ENCODE measurements at regions not wholly inside any gene's neighbourhood (a gene's known extent, or its start where the extent isn't known, plus 50 kb on each side); places are given as distances from the start of the nearest gene placed in this dataset.

DNA sequence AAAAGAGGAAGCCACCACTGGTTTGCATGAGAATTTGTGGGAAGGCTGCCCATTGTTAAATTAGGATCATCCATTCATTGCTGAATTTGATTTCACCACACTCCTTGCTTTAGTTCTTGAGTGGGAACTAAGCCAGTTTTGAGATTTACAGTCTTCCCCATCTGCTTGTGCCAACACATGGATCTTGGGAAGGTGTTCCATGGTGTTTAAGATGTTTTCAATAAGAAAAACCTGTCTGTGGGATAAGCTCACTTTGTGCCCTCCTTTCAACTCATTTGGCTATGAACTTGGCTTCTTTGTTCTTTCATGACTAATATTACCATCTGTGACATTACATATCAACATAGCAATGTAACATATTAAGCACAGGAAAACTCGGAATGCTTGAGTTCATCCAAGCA, 73.2 kb downstream of the INHBA start:
- TF ChIP-seq ASH2L (IDR thresholded peaks at IDR 0.05; ENCODE audit: low read length) (no peak), TAF1 (IDR thresholded peaks at IDR 0.05; ENCODE audit: low read depth, low read length) (no peak), POLR2AphosphoS5 (IDR thresholded peaks at IDR 0.05; ENCODE audit: low read depth, low read length) (no peak), SP1 (IDR thresholded peaks at IDR 0.05; ENCODE audit: low read depth, low read length) (no peak), POLR2A (IDR thresholded peaks at IDR 0.05; ENCODE audit: control extremely low read depth in 1 of 2, low read depth in 2 of 2, low read length in 2 of 2) (no peak), RXRA (IDR thresholded peaks at IDR 0.05; ENCODE audit: insufficient read depth, low read depth, low read length) (no peak), GTF2F1 (IDR thresholded peaks at IDR 0.05; ENCODE audit: borderline replicate concordance, low read depth, low read length) (no peak), KDM1A (IDR thresholded peaks at IDR 0.05; ENCODE audit: borderline replicate concordance, low read length) (no peak), SP2 (IDR thresholded peaks at IDR 0.05; ENCODE audit: low read length) (no peak), EZH2 (IDR thresholded peaks at IDR 0.05; ENCODE audit: low read depth, low read length, severe bottlenecking) (no peak), EP300 (IDR thresholded peaks at IDR 0.05; ENCODE audit: borderline replicate concordance in 1 of 2, low read depth in 2 of 2, low read length in 2 of 2) (no peak)
- TF ChIP-seq, protein P1, sequence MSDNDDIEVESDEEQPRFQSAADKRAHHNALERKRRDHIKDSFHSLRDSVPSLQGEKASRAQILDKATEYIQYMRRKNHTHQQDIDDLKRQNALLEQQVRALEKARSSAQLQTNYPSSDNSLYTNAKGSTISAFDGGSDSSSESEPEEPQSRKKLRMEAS (IDR thresholded peaks at IDR 0.05): no peak
- TF ChIP-seq, protein P2, sequence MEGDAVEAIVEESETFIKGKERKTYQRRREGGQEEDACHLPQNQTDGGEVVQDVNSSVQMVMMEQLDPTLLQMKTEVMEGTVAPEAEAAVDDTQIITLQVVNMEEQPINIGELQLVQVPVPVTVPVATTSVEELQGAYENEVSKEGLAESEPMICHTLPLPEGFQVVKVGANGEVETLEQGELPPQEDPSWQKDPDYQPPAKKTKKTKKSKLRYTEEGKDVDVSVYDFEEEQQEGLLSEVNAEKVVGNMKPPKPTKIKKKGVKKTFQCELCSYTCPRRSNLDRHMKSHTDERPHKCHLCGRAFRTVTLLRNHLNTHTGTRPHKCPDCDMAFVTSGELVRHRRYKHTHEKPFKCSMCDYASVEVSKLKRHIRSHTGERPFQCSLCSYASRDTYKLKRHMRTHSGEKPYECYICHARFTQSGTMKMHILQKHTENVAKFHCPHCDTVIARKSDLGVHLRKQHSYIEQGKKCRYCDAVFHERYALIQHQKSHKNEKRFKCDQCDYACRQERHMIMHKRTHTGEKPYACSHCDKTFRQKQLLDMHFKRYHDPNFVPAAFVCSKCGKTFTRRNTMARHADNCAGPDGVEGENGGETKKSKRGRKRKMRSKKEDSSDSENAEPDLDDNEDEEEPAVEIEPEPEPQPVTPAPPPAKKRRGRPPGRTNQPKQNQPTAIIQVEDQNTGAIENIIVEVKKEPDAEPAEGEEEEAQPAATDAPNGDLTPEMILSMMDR (IDR thresholded peaks at IDR 0.05; ENCODE audit: control extremely low read depth in 1 of 3, insufficient read depth in 1 of 3, low read depth in 1 of 3, low read length in 3 of 3): no peak
